GM10266 (cell line): ENCODE measurements at regions not wholly inside any gene's neighbourhood (a gene's known extent, or its start where the extent isn't known, plus 50 kb on each side); places are given as distances from the start of the nearest gene placed in this dataset.

Source experiments
- DNase-seq: peaks from one replicate; pipeline ENCODE4 v3.0.0; 2012; ENCODE audit errors: extremely low spot score
- TF ChIP-seq, protein P1 (sequence below): IDR thresholded peaks from 2 replicates; pipeline ENCODE4 v1.5.1; 2012; ENCODE audit warnings: mild to moderate bottlenecking, low read depth; ENCODE audit not compliant: control insufficient read depth, insufficient read depth; ENCODE audit errors: missing control alignments

DNA sequence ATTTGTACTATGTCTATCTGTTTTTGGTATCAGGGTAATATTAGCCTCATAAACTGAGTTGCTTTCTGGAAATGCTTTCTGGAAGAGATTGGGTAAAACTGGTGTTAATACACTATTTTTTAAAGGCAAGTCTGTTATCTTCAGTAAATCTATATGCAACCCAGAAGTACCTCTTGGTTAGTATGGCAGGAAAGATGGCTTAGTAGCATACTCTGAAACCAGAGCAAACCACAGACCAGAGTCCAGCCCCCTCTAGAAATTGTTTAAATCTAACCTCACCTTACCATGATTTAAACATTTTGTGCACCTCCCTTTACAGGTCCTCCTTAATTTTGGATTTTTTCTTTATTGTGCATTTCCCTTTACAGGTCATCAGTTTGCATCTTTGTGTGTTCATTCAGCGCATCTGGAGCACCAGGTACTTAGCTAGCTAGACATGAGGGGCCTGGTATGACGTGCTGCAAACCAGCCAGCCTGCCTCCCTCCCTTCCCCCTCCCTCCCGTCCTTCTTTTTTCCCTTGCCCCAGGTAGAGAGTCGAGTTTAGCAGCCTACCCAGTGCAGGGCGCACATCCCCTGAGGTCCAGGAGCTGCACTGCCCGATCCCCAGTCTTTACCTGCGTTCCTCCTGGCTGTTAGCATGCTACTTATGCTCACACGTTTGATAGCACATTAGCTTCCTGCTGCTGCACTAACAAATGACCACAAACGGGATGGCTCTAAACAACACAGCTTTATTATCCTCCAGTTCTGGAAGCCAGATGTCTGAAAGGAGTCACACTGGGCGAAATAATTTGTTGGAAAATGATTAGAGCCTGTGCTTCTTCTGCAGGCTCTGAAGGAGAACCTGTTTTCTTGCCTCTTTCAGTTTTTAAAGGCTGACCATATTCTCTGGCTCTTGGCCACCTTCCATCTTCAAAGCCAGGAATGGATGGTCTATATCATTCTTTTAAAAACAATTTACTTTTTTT is 299.9 kb upstream of the HABP2 start:
- TF ChIP-seq, protein P1, sequence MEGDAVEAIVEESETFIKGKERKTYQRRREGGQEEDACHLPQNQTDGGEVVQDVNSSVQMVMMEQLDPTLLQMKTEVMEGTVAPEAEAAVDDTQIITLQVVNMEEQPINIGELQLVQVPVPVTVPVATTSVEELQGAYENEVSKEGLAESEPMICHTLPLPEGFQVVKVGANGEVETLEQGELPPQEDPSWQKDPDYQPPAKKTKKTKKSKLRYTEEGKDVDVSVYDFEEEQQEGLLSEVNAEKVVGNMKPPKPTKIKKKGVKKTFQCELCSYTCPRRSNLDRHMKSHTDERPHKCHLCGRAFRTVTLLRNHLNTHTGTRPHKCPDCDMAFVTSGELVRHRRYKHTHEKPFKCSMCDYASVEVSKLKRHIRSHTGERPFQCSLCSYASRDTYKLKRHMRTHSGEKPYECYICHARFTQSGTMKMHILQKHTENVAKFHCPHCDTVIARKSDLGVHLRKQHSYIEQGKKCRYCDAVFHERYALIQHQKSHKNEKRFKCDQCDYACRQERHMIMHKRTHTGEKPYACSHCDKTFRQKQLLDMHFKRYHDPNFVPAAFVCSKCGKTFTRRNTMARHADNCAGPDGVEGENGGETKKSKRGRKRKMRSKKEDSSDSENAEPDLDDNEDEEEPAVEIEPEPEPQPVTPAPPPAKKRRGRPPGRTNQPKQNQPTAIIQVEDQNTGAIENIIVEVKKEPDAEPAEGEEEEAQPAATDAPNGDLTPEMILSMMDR, result no peak
- DNase-seq, result no peak

DNA sequence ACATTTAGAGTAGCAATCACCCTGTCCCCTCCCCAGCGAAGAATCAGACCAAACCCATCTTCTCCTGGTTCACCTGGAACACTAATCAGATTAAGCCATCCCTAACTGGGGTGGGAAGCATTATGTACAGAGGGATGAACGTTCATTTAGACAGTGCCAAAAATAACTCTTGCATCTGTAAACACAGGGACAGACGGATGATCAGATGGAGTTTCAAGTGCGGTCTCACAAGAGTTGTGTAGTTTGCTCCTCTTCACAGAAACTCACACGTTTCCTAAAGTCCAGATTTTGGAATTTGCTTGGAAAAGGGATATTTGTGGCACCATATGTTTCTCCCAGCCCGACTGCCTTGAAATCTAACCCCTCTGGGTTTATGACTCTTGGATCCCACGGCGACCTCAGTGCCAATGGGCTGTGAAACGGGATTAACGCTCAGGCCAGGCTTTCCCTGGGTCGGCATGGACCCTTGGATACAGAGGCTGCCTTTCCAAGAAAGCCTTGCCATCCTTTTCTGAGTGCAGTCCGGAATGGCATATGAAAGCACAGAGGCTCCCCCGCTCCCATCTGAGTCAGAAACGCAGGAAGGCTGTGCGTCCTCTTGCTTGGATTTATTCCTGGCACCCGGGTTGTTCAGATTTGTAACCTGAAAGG is 293.2 kb upstream of the HABP2 start:
- DNase-seq, result no peak
- TF ChIP-seq, protein P1, result no peak

DNA sequence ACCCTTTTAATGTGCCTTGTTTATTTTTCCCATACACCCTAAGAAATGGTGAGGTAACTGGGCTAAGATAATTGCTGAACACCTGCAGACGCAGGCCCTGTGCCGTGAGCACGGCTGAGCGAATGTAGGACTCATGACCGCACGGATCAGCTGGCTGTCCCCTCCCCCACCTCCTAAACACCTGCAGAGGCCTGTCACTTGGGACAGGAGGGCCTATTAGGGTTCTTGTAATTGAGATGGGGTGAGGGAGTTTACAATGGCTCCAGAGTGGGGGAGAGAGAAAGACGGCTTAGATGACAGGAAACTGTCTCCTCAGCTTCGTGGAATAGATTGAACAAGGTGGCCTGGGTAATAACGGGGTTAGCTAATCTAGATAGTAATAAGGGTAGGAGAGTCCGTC is 291.7 kb upstream of the HABP2 start:
- TF ChIP-seq, protein P1, result no peak
- DNase-seq, result no peak

DNA sequence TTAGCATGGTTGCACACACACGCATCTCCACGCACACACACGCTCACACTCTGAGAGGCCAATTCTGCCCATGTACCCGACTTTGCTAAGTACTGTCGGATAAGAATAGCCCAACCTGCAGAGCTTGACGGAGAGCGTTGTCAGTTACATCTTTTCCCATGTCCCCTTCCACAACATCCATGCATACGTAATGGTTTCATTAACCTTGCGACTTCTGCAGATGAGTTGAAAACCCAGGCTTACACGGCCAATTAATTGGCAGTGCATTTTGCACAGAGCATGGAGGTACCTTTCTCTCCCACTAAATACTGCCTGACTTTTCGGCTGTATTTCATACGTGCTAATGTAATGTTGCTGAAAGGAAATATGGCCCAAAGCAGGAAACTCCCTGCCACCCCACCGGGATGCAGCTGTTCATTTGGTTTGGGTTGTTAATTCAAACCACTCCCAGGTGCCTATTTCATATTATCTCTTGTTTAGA is 291.2 kb upstream of the HABP2 start:
- TF ChIP-seq, protein P1, result no peak
- no peak for DNase-seq

DNA sequence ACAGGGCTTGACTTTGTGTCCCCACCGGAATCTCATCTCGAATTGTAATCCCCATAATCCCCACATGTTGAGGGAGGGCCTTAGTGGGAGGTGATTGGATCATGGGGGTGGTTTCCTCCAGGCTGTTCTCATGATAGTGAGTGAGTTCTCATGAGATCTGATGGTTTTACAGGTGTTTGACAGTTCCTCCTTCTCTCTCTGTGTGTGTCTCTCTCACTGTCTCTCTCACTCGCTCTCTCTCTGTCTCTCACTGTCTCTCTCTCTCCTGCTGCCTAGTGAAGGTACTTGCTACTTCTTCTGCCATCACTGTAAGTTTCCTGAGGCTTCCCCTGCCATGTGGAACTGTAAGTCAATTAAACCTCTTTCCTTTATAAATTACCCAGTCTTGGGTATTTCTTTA is 289.8 kb upstream of the HABP2 start:
- no peak for DNase-seq
- TF ChIP-seq, protein P1, result no peak

DNA sequence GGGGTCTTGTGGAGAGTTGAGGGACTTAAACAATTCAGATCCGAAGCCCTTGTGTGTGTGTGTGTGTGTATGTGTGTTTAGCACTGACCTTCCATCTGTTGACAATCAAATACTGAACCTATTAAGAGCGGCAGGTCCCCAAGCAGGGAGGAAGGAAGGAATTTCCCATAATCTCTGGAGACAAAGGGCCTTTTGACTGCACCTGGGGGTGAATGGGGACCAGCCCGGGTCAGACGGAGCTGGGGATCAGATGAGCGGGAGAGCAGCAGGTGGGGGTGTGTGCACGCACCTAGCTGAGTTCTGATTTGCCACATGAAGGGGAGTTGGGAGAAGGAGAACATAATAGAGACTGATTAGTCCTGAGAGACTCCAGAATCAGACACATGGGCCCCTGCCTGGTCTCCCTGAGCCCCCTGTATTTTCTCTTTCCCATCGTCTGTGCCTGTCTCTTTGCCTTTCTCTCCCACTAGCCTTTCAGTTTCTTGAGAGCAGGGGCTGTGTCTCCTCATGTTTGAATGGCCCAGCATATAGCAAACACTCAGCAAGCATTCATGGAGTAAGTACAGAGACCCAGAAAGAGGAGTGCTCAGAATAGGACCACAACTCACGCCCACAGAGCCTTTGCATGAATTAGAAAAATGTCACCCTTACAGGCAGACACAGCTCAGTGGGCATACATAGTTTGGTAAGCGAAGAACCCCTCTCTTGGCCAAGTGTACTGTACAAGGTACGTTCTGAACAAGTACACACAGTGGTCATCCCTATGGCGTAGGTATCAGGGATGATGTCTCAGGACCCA is 288.3 kb upstream of the HABP2 start:
- no peak for DNase-seq
- TF ChIP-seq, protein P1, result no peak
